ENCODE measurements at regions not wholly inside any gene's neighbourhood (a gene's known extent, or its start where the extent isn't known, plus 50 kb on each side); places are given as distances from the start of the nearest gene placed in this dataset.
"Not testable (repeated sequence)": the region's sequence is repeated elsewhere in the genome, so short reads cannot be mapped to it uniquely, and the experiment has no call there.

- peak; percentile 98 for DNase-seq
These were observed 52.5 kb upstream of the RESF1 start for GRCh38 chr12:31906557-31907301.

- no peak for DNase-seq
These were observed 56.2 kb upstream of the RESF1 start for GRCh38 chr12:31903025-31903424.

- DNase-seq: no peak
These were observed 58.9 kb upstream of the RESF1 start for GRCh38 chr12:31900271-31900670.

GRCh38 chr12:31899109-31899508 lies 60.1 kb upstream of the RESF1 start:
- no peak for DNase-seq

- DNase-seq: no peak
These were observed 61.3 kb upstream of the RESF1 start for GRCh38 chr12:31897781-31898503.

- DNase-seq: not testable (repeated sequence)
These were observed 62.1 kb upstream of the RESF1 start for GRCh38 chr12:31897092-31897491.

- DNase-seq: peak; percentile 98
These were observed 62.6 kb upstream of the RESF1 start for GRCh38 chr12:31896514-31897039.

GRCh38 chr12:31895449-31896150 lies 63.6 kb upstream of the RESF1 start:
- no peak for DNase-seq

GRCh38 chr12:31890295-31891285 lies 68.6 kb upstream of the RESF1 start:
- no peak for DNase-seq

GRCh38 chr12:31887109-31887811 lies 72.0 kb upstream of the RESF1 start:
- no peak for DNase-seq

GRCh38 chr12:31882682-31883081 lies 76.5 kb upstream of the RESF1 start:
- DNase-seq: not testable (repeated sequence)

GRCh38 chr12:31880340-31880739 lies 78.9 kb upstream of the RESF1 start:
- no peak for DNase-seq

GRCh38 chr12:31877884-31878283 lies 81.3 kb upstream of the RESF1 start:
- DNase-seq: no peak

- DNase-seq: no peak
These were observed 82.4 kb upstream of the RESF1 start for GRCh38 chr12:31876568-31877424.

GRCh38 chr12:31875609-31875964 lies 83.6 kb upstream of the RESF1 start:
- DNase-seq: no peak

GRCh38 chr12:31874961-31875608 lies 84.1 kb upstream of the RESF1 start:
- no peak for DNase-seq

GRCh38 chr12:31872831-31873604 lies 86.2 kb upstream of the RESF1 start:
- DNase-seq: no peak

GRCh38 chr12:31869972-31870371 lies 89.2 kb upstream of the RESF1 start:
- no peak for DNase-seq

GRCh38 chr12:31868965-31869364 lies 90.2 kb upstream of the RESF1 start:
- no peak for DNase-seq
